Stomach (tissue), 4 donors: ENCODE measurements at regions not wholly inside any gene's neighbourhood (a gene's known extent, or its start where the extent isn't known, plus 50 kb on each side); places are given as distances from the start of the nearest gene placed in this dataset.

Source experiments
- CTCF ChIP-seq, 7 experiments: fragments of 450-650 bp in 4 of 7; fragments of 200-600 bp in 3 of 7; sonication (generic) in 3 of 7; IDR thresholded peaks; one replicate each; pipeline ENCODE4 v1.5.1; 2016 to 2019; ENCODE audit warnings: antibody characterized with exemption in 7 of 7, control low read depth in 2 of 7, mild to moderate bottlenecking in 1 of 7
- EP300 ChIP-seq: sonication (generic); formaldehyde crosslinking; IDR thresholded peaks from one replicate; pipeline ENCODE4 v1.6.1; 2017; ENCODE audit warnings: antibody characterized with exemption
- POLR2A ChIP-seq, 4 donors: fragments of 450-650 bp; IDR thresholded peaks; one replicate each; pipeline ENCODE4 v1.6.1; 2016; ENCODE audit warnings: antibody characterized with exemption in 4 of 4, control low read depth in 2 of 4, mild to moderate bottlenecking in 1 of 4, moderate library complexity in 1 of 4
- POLR2AphosphoS5 ChIP-seq, 3 donors: sonication (generic); formaldehyde crosslinking; IDR thresholded peaks; one replicate each; pipeline ENCODE4 v1.6.1; 2016; ENCODE audit warnings: antibody characterized with exemption in 3 of 3

GRCh38 chr14:26389646-26390508 lies 208.0 kb downstream of the NOVA1 start:
- TF ChIP-seq CTCF (IDR thresholded peaks at IDR 0.05): no peak
- no peak for TF ChIP-seq POLR2AphosphoS5 (IDR thresholded peaks at IDR 0.05)
- TF ChIP-seq POLR2A (IDR thresholded peaks at IDR 0.05): no peak
- TF ChIP-seq EP300: no peak
